Nephron progenitor cell (in vitro differentiated cells): ENCODE measurements at regions not wholly inside any gene's neighbourhood (a gene's known extent, or its start where the extent isn't known, plus 50 kb on each side); places are given as distances from the start of the nearest gene placed in this dataset.

Experiments used
- DNase-seq: peaks from one replicate; pipeline ENCODE4 v3.0.0; 2021
- H3K27ac Mint-ChIP-seq: 2 replicates; pipeline ENCODE4 v1.8.0; 2021; ENCODE audit warnings: mild to moderate bottlenecking, moderate library complexity, mixed read lengths
- H3K27me3 Mint-ChIP-seq: 2 replicates; pipeline ENCODE4 v1.8.0; 2021; ENCODE audit warnings: mild to moderate bottlenecking, low read depth, mixed read lengths; ENCODE audit not compliant: poor library complexity
- H3K36me3 Mint-ChIP-seq: 2 replicates; pipeline ENCODE4 v1.8.0; 2021; ENCODE audit warnings: low read depth, mixed read lengths
- H3K4me1 Mint-ChIP-seq: 2 replicates; pipeline ENCODE4 v1.8.0; 2021; ENCODE audit warnings: mixed read lengths
- H3K4me3 Mint-ChIP-seq: 2 replicates; pipeline ENCODE4 v1.8.0; 2021; ENCODE audit warnings: mild to moderate bottlenecking, moderate library complexity, mixed read lengths
- H3K9me3 Mint-ChIP-seq: 2 replicates; pipeline ENCODE4 v1.8.0; 2021; ENCODE audit warnings: mild to moderate bottlenecking, moderate library complexity, mixed read lengths
- CTCF ChIP-seq: fragments of 200-600 bp; sonication (generic); IDR thresholded peaks from 2 replicates; pipeline ENCODE4 v1.5.0; 2021; ENCODE audit warnings: antibody characterized with exemption

- peaks cover 7% of the 10 kb centered on the region for H3K27me3 Mint-ChIP-seq
- no peak overlapping the region for H3K27ac Mint-ChIP-seq
- no peak for DNase-seq
- H3K9me3 Mint-ChIP-seq, result no peaks in the 10 kb centered on the region
- H3K4me3 Mint-ChIP-seq, result no peak overlapping the region
- no peaks in the 10 kb centered on the region for H3K4me1 Mint-ChIP-seq
- H3K36me3 Mint-ChIP-seq, result no peaks in the 10 kb centered on the region
- TF ChIP-seq CTCF, result no peak
Observed at GRCh38 chr7:52079726-52080125, 763.1 kb upstream of the COBL start.

- Mint-ChIP-seq H3K27ac (no peak overlapping the region), H3K36me3 (no peaks in the 10 kb centered on the region), H3K4me3 (no peak overlapping the region), H3K27me3 (peaks cover 7% of the 10 kb centered on the region), H3K4me1 (no peaks in the 10 kb centered on the region), H3K9me3 (no peaks in the 10 kb centered on the region)
- no peak for DNase-seq
- TF ChIP-seq CTCF, result no peak
Observed at GRCh38 chr7:52077571-52077970, 761.0 kb upstream of the COBL start.

- H3K27ac Mint-ChIP-seq, result no peak overlapping the region
- H3K9me3 Mint-ChIP-seq, result no peaks in the 10 kb centered on the region
- H3K4me3 Mint-ChIP-seq, result no peak overlapping the region
- H3K36me3 Mint-ChIP-seq, result no peaks in the 10 kb centered on the region
- DNase-seq, result no peak
- no peaks in the 10 kb centered on the region for H3K4me1 Mint-ChIP-seq
- H3K27me3 Mint-ChIP-seq, result peaks cover 3% of the 10 kb centered on the region
- no peak for TF ChIP-seq CTCF
Observed at GRCh38 chr7:52074912-52075311, 758.3 kb upstream of the COBL start.

- Mint-ChIP-seq H3K4me1 (no peaks in the 10 kb centered on the region), H3K27me3 (peaks cover 3% of the 10 kb centered on the region), H3K36me3 (no peaks in the 10 kb centered on the region), H3K4me3 (no peak overlapping the region), H3K9me3 (no peaks in the 10 kb centered on the region), H3K27ac (no peak overlapping the region)
- TF ChIP-seq CTCF, result no peak
- DNase-seq, result no peak
Observed at GRCh38 chr7:52074071-52074470, 757.5 kb upstream of the COBL start.

- no peak overlapping the region for H3K4me3 Mint-ChIP-seq
- H3K9me3 Mint-ChIP-seq, result no peaks in the 10 kb centered on the region
- DNase-seq, result no peak
- no peaks in the 10 kb centered on the region for H3K36me3 Mint-ChIP-seq
- no peaks in the 10 kb centered on the region for H3K4me1 Mint-ChIP-seq
- no peaks in the 10 kb centered on the region for H3K27me3 Mint-ChIP-seq
- no peak overlapping the region for H3K27ac Mint-ChIP-seq
- no peak for TF ChIP-seq CTCF
Observed at GRCh38 chr7:52071744-52072143, 755.1 kb upstream of the COBL start.

GRCh38 chr7:52064493-52064892, 747.9 kb upstream of the COBL start:
- no peak for DNase-seq
- Mint-ChIP-seq H3K4me1 (no peaks in the 10 kb centered on the region), H3K4me3 (no peak overlapping the region), H3K27me3 (no peaks in the 10 kb centered on the region), H3K27ac (no peak overlapping the region), H3K36me3 (no peaks in the 10 kb centered on the region), H3K9me3 (no peaks in the 10 kb centered on the region)
- no peak for TF ChIP-seq CTCF
